Fibroblast of skin of back (primary cell): ENCODE measurements at regions not wholly inside any gene's neighbourhood (a gene's known extent, or its start where the extent isn't known, plus 50 kb on each side); places are given as distances from the start of the nearest gene placed in this dataset.
"Not testable (repeated sequence)": the region's sequence is repeated elsewhere in the genome, so short reads cannot be mapped to it uniquely, and the experiment has no call there.

Experiments
- DNase-seq: peaks from one replicate; pipeline ENCODE4 v3.0.0-alpha.2; 2013

GRCh38 chr10:21364196-21365114 lies 161.0 kb downstream of the SKIDA1 start:
- DNase-seq, result peak; percentile 95

- no peak for DNase-seq
Measured at GRCh38 chr10:21363731-21364104, 161.8 kb downstream of the SKIDA1 start.

- DNase-seq, result peak; percentile 33
Measured at GRCh38 chr10:21363092-21363730, 162.3 kb downstream of the SKIDA1 start.

- DNase-seq, result no peak
Measured at GRCh38 chr10:21359202-21359601, 166.3 kb downstream of the SKIDA1 start.

GRCh38 chr10:21355591-21356011 lies 169.9 kb downstream of the SKIDA1 start:
- DNase-seq, result peak; percentile 41

GRCh38 chr10:21352886-21353285 lies 172.6 kb downstream of the SKIDA1 start:
- DNase-seq, result no peak

GRCh38 chr10:21351594-21351993 lies 173.9 kb downstream of the SKIDA1 start:
- DNase-seq, result not testable (repeated sequence)

GRCh38 chr10:21349912-21350286 lies 175.6 kb downstream of the SKIDA1 start:
- no peak for DNase-seq

GRCh38 chr10:21347785-21348170 lies 177.7 kb downstream of the SKIDA1 start:
- DNase-seq, result no peak

- no peak for DNase-seq
Measured at GRCh38 chr10:21347043-21347784, 178.3 kb downstream of the SKIDA1 start.

GRCh38 chr10:21343087-21343486 lies 182.4 kb downstream of the SKIDA1 start:
- no peak for DNase-seq

- DNase-seq, result not testable (repeated sequence)
Measured at GRCh38 chr10:21342499-21342898, 183.0 kb downstream of the SKIDA1 start.

GRCh38 chr10:21340331-21340730 lies 185.2 kb downstream of the SKIDA1 start:
- peak; percentile 62 for DNase-seq

GRCh38 chr10:21337171-21337792 lies 188.2 kb downstream of the SKIDA1 start:
- no peak for DNase-seq

- DNase-seq, result peak; percentile 98
Measured at GRCh38 chr10:21336476-21337170, 188.9 kb downstream of the SKIDA1 start.

- DNase-seq, result peak; percentile 90
Measured at GRCh38 chr10:21334891-21335696, 190.4 kb downstream of the SKIDA1 start.

GRCh38 chr10:21330628-21331020 lies 194.9 kb downstream of the SKIDA1 start:
- DNase-seq, result no peak

GRCh38 chr10:21329995-21330627 lies 195.4 kb downstream of the SKIDA1 start:
- DNase-seq, result peak; percentile 91

GRCh38 chr10:21327289-21327993 lies 198.0 kb downstream of the SKIDA1 start:
- no peak for DNase-seq
